ENCODE measurements at regions not wholly inside any gene's neighbourhood (a gene's known extent, or its start where the extent isn't known, plus 50 kb on each side); places are given as distances from the start of the nearest gene placed in this dataset.
"Not testable (repeated sequence)": the region's sequence is repeated elsewhere in the genome, so short reads cannot be mapped to it uniquely, and the experiment has no call there.

GRCh38 chr2:89293399-89293798, 601.9 kb downstream of the RPIA start:
- not testable (repeated sequence) for H3K79me2 ChIP-seq (ENCODE audit: control insufficient read depth, insufficient read depth, low read length); H3K27me3 ChIP-seq (ENCODE audit: insufficient read depth, low read length, poor library complexity); DNase-seq; H3K27ac ChIP-seq (ENCODE audit: low read depth, low read length); H3K4me3 ChIP-seq (ENCODE audit: low read length); H3K36me3 ChIP-seq (ENCODE audit: control insufficient read depth, insufficient read depth, low read length); H2AK5ac ChIP-seq (ENCODE audit: low read length); H3K23ac ChIP-seq (ENCODE audit: low read length); H3K79me1 ChIP-seq (ENCODE audit: low read length); H3K56ac ChIP-seq (ENCODE audit: low read length); H3K9ac ChIP-seq (ENCODE audit: low read length); H2BK15ac ChIP-seq (replicated peaks; ENCODE audit: low read depth); H3K18ac ChIP-seq (ENCODE audit: low read length); H2BK5ac ChIP-seq (ENCODE audit: low read length); H3K4me1 ChIP-seq (ENCODE audit: control insufficient read depth, low read depth, low read length); H4K8ac ChIP-seq (ENCODE audit: low read depth, low read length); H3K4ac ChIP-seq (ENCODE audit: low read depth, low read length); H2BK120ac ChIP-seq (ENCODE audit: low read depth, low read length); H4K5ac ChIP-seq (ENCODE audit: low read length); H3K4me2 ChIP-seq (ENCODE audit: low read length)
- no CpG with 5 or more reads among the region's 4 CpGs for WGBS (ENCODE audit: extremely low coverage, insufficient coverage, low lambda C conversion rate)

GRCh38 chr2:89294335-89294734, 602.9 kb downstream of the RPIA start:
- not testable (repeated sequence) for H3K79me1 ChIP-seq (ENCODE audit: low read length); H3K56ac ChIP-seq (ENCODE audit: low read length); H2BK120ac ChIP-seq (ENCODE audit: low read depth, low read length); H3K36me3 ChIP-seq (ENCODE audit: control insufficient read depth, insufficient read depth, low read length); H3K23ac ChIP-seq (ENCODE audit: low read length); H3K4ac ChIP-seq (ENCODE audit: low read depth, low read length); DNase-seq; H3K4me2 ChIP-seq (ENCODE audit: low read length); H4K8ac ChIP-seq (ENCODE audit: low read depth, low read length); H3K27me3 ChIP-seq (ENCODE audit: insufficient read depth, low read length, poor library complexity); H3K27ac ChIP-seq (ENCODE audit: low read depth, low read length); H3K18ac ChIP-seq (ENCODE audit: low read length); H2AK5ac ChIP-seq (ENCODE audit: low read length); H3K9ac ChIP-seq (ENCODE audit: low read length); H3K79me2 ChIP-seq (ENCODE audit: control insufficient read depth, insufficient read depth, low read length); H2BK5ac ChIP-seq (ENCODE audit: low read length); H3K4me1 ChIP-seq (ENCODE audit: control insufficient read depth, low read depth, low read length); H2BK15ac ChIP-seq (replicated peaks; ENCODE audit: low read depth); H4K5ac ChIP-seq (ENCODE audit: low read length); H3K4me3 ChIP-seq (ENCODE audit: low read length)
- no CpG with 5 or more reads among the region's 1 CpG for WGBS (ENCODE audit: extremely low coverage, insufficient coverage, low lambda C conversion rate)

GRCh38 chr2:89296820-89297398, 605.4 kb downstream of the RPIA start:
- not testable (repeated sequence) for H2BK15ac ChIP-seq (replicated peaks; ENCODE audit: low read depth); H3K79me1 ChIP-seq (ENCODE audit: low read length); H3K27ac ChIP-seq (ENCODE audit: low read depth, low read length); DNase-seq; H2BK120ac ChIP-seq (ENCODE audit: low read depth, low read length); H3K4me1 ChIP-seq (ENCODE audit: control insufficient read depth, low read depth, low read length); H3K4me3 ChIP-seq (ENCODE audit: low read length); H2AK5ac ChIP-seq (ENCODE audit: low read length); H3K4ac ChIP-seq (ENCODE audit: low read depth, low read length); H3K79me2 ChIP-seq (ENCODE audit: control insufficient read depth, insufficient read depth, low read length); H3K36me3 ChIP-seq (ENCODE audit: control insufficient read depth, insufficient read depth, low read length); H3K56ac ChIP-seq (ENCODE audit: low read length); H3K18ac ChIP-seq (ENCODE audit: low read length); H2BK5ac ChIP-seq (ENCODE audit: low read length); H3K9ac ChIP-seq (ENCODE audit: low read length); H3K27me3 ChIP-seq (ENCODE audit: insufficient read depth, low read length, poor library complexity); H3K4me2 ChIP-seq (ENCODE audit: low read length); H3K23ac ChIP-seq (ENCODE audit: low read length); H4K8ac ChIP-seq (ENCODE audit: low read depth, low read length); H4K5ac ChIP-seq (ENCODE audit: low read length)
- WGBS (ENCODE audit: extremely low coverage, insufficient coverage, low lambda C conversion rate): no CpG with 5 or more reads among the region's 7 CpGs

- not testable (repeated sequence) for H3K27me3 ChIP-seq (ENCODE audit: insufficient read depth, low read length, poor library complexity); H3K4me1 ChIP-seq (ENCODE audit: control insufficient read depth, low read depth, low read length); H4K8ac ChIP-seq (ENCODE audit: low read depth, low read length); H2BK120ac ChIP-seq (ENCODE audit: low read depth, low read length); H3K79me2 ChIP-seq (ENCODE audit: control insufficient read depth, insufficient read depth, low read length); H3K56ac ChIP-seq (ENCODE audit: low read length); H3K4ac ChIP-seq (ENCODE audit: low read depth, low read length); H2BK15ac ChIP-seq (replicated peaks; ENCODE audit: low read depth); H3K9ac ChIP-seq (ENCODE audit: low read length); H2AK5ac ChIP-seq (ENCODE audit: low read length); H3K18ac ChIP-seq (ENCODE audit: low read length); H3K36me3 ChIP-seq (ENCODE audit: control insufficient read depth, insufficient read depth, low read length); H3K27ac ChIP-seq (ENCODE audit: low read depth, low read length); DNase-seq; H3K23ac ChIP-seq (ENCODE audit: low read length); H3K79me1 ChIP-seq (ENCODE audit: low read length); H3K4me3 ChIP-seq (ENCODE audit: low read length); H4K5ac ChIP-seq (ENCODE audit: low read length); H3K4me2 ChIP-seq (ENCODE audit: low read length); H2BK5ac ChIP-seq (ENCODE audit: low read length)
Observed at GRCh38 chr2:89299196-89299595, 607.7 kb downstream of the RPIA start.

GRCh38 chr2:89305623-89306022, 614.1 kb downstream of the RPIA start:
- H3K4me3 ChIP-seq (ENCODE audit: low read length); H3K4ac ChIP-seq (ENCODE audit: low read depth, low read length); H2BK5ac ChIP-seq (ENCODE audit: low read length); H2BK120ac ChIP-seq (ENCODE audit: low read depth, low read length); H3K18ac ChIP-seq (ENCODE audit: low read length); H3K4me2 ChIP-seq (ENCODE audit: low read length); H3K36me3 ChIP-seq (ENCODE audit: control insufficient read depth, insufficient read depth, low read length); H3K79me1 ChIP-seq (ENCODE audit: low read length); H3K9ac ChIP-seq (ENCODE audit: low read length); H4K8ac ChIP-seq (ENCODE audit: low read depth, low read length); H3K56ac ChIP-seq (ENCODE audit: low read length); H2AK5ac ChIP-seq (ENCODE audit: low read length); H3K27ac ChIP-seq (ENCODE audit: low read depth, low read length); H3K27me3 ChIP-seq (ENCODE audit: insufficient read depth, low read length, poor library complexity); H3K23ac ChIP-seq (ENCODE audit: low read length); H3K4me1 ChIP-seq (ENCODE audit: control insufficient read depth, low read depth, low read length); H3K79me2 ChIP-seq (ENCODE audit: control insufficient read depth, insufficient read depth, low read length); H4K5ac ChIP-seq (ENCODE audit: low read length); H2BK15ac ChIP-seq (replicated peaks; ENCODE audit: low read depth): not testable (repeated sequence)
- peak; percentile 7 for DNase-seq
- WGBS (ENCODE audit: extremely low coverage, insufficient coverage, low lambda C conversion rate): no CpG with 5 or more reads among the region's 2 CpGs

- H3K4me3 ChIP-seq (ENCODE audit: low read length); H3K23ac ChIP-seq (ENCODE audit: low read length); H4K5ac ChIP-seq (ENCODE audit: low read length); H3K56ac ChIP-seq (ENCODE audit: low read length); H3K36me3 ChIP-seq (ENCODE audit: control insufficient read depth, insufficient read depth, low read length); H3K4me2 ChIP-seq (ENCODE audit: low read length); H2AK5ac ChIP-seq (ENCODE audit: low read length); H3K9ac ChIP-seq (ENCODE audit: low read length); H4K8ac ChIP-seq (ENCODE audit: low read depth, low read length); H3K4ac ChIP-seq (ENCODE audit: low read depth, low read length); H3K27ac ChIP-seq (ENCODE audit: low read depth, low read length); H3K79me2 ChIP-seq (ENCODE audit: control insufficient read depth, insufficient read depth, low read length); H3K4me1 ChIP-seq (ENCODE audit: control insufficient read depth, low read depth, low read length); H2BK120ac ChIP-seq (ENCODE audit: low read depth, low read length); H3K18ac ChIP-seq (ENCODE audit: low read length); H2BK5ac ChIP-seq (ENCODE audit: low read length); H3K79me1 ChIP-seq (ENCODE audit: low read length); H3K27me3 ChIP-seq (ENCODE audit: insufficient read depth, low read length, poor library complexity); H2BK15ac ChIP-seq (replicated peaks; ENCODE audit: low read depth): not testable (repeated sequence)
- no CpG with 5 or more reads among the region's 8 CpGs for WGBS (ENCODE audit: extremely low coverage, insufficient coverage, low lambda C conversion rate)
- peak; percentile 6 for DNase-seq
Observed at GRCh38 chr2:89306869-89307637, 615.6 kb downstream of the RPIA start.

All from mesendoderm (in vitro differentiated cells).